ENCODE measurements at regions not wholly inside any gene's neighbourhood (a gene's known extent, or its start where the extent isn't known, plus 50 kb on each side); places are given as distances from the start of the nearest gene placed in this dataset.

GRCh38 chr5:89582768-89583339 is 699.9 kb upstream of the MEF2C start:
- ATAC-seq (no peak), DNase-seq (no peak)
- WGBS (ENCODE audit: insufficient coverage, low coverage, low lambda C conversion rate, missing lambda C conversion rate) = 67% methylated on average over 1 of the region's 1 CpG
- no peaks in the 10 kb centered on the region for H3K9me3 ChIP-seq
- TF ChIP-seq POLR2A (IDR thresholded peaks at IDR 0.05) = no peak
- no peak for TF ChIP-seq CTCF (IDR thresholded peaks at IDR 0.05)
- intact Hi-C loops (cut with DNase I) = no loop called here
- no peaks in the 10 kb centered on the region for H3K27me3 ChIP-seq
- H3K4me1 ChIP-seq = no peaks in the 10 kb centered on the region
- H3K27ac ChIP-seq = no peak overlapping the region
- no peaks in the 10 kb centered on the region for H3K36me3 ChIP-seq
- no peak overlapping the region for H3K4me3 ChIP-seq

GRCh38 chr5:89580976-89581375 is 698.0 kb upstream of the MEF2C start:
- H3K9me3 ChIP-seq = no peaks in the 10 kb centered on the region
- no peaks in the 10 kb centered on the region for H3K4me1 ChIP-seq
- H3K27me3 ChIP-seq = no peaks in the 10 kb centered on the region
- no peak for DNase-seq
- H3K4me3 ChIP-seq = no peak overlapping the region
- WGBS (ENCODE audit: insufficient coverage, low coverage, low lambda C conversion rate, missing lambda C conversion rate) = 56% methylated on average over 2 of the region's 2 CpGs
- no peaks in the 10 kb centered on the region for H3K36me3 ChIP-seq
- ATAC-seq = no peak
- no peak for TF ChIP-seq POLR2A (IDR thresholded peaks at IDR 0.05)
- no peak for TF ChIP-seq CTCF (IDR thresholded peaks at IDR 0.05)
- no peak overlapping the region for H3K27ac ChIP-seq
- intact Hi-C loops (cut with DNase I) = no loop called here

- no peaks in the 10 kb centered on the region for H3K36me3 ChIP-seq
- TF ChIP-seq CTCF (IDR thresholded peaks at IDR 0.05) = no peak
- TF ChIP-seq POLR2A (IDR thresholded peaks at IDR 0.05) = no peak
- H3K9me3 ChIP-seq = no peaks in the 10 kb centered on the region
- DNase-seq (no peak), ATAC-seq (no peak)
- H3K4me1 ChIP-seq = no peaks in the 10 kb centered on the region
- intact Hi-C loops (cut with DNase I) = no loop called here
- no peak overlapping the region for H3K27ac ChIP-seq
- no peak overlapping the region for H3K4me3 ChIP-seq
- no peaks in the 10 kb centered on the region for H3K27me3 ChIP-seq
These were observed 692.3 kb upstream of the MEF2C start for GRCh38 chr5:89575319-89575718.

GRCh38 chr5:89573345-89573744 is 690.4 kb upstream of the MEF2C start:
- Histone ChIP-seq H3K27ac (no peak overlapping the region), H3K36me3 (no peaks in the 10 kb centered on the region), H3K9me3 (no peaks in the 10 kb centered on the region), H3K4me1 (no peaks in the 10 kb centered on the region), H3K4me3 (no peak overlapping the region), H3K27me3 (no peaks in the 10 kb centered on the region)
- no peak for DNase-seq
- intact Hi-C loops (cut with DNase I) = no loop called here
- 60% methylated on average over 4 of the region's 4 CpGs for WGBS (ENCODE audit: insufficient coverage, low coverage, low lambda C conversion rate, missing lambda C conversion rate)
- TF ChIP-seq POLR2A (IDR thresholded peaks at IDR 0.05) = no peak
- no peak for TF ChIP-seq CTCF (IDR thresholded peaks at IDR 0.05)
- no peak for ATAC-seq

GRCh38 chr5:89572696-89573095 is 689.7 kb upstream of the MEF2C start:
- no peak for DNase-seq

More at GRCh38 chr5:89572696-89573095, 689.7 kb upstream of the MEF2C start:
- H3K9me3 ChIP-seq = no peaks in the 10 kb centered on the region
- H3K27me3 ChIP-seq = no peaks in the 10 kb centered on the region
- H3K4me3 ChIP-seq = no peak overlapping the region
- 35% methylated on average over 2 of the region's 2 CpGs for WGBS (ENCODE audit: insufficient coverage, low coverage, low lambda C conversion rate, missing lambda C conversion rate)
- no peaks in the 10 kb centered on the region for H3K36me3 ChIP-seq
- H3K4me1 ChIP-seq = no peaks in the 10 kb centered on the region
- intact Hi-C loops (cut with DNase I) = no loop called here
- H3K27ac ChIP-seq = no peak overlapping the region
- ATAC-seq = no peak
- TF ChIP-seq CTCF (IDR thresholded peaks at IDR 0.05) (no peak), POLR2A (IDR thresholded peaks at IDR 0.05) (no peak)
